ENCODE measurements at regions not wholly inside any gene's neighbourhood (a gene's known extent, or its start where the extent isn't known, plus 50 kb on each side); places are given as distances from the start of the nearest gene placed in this dataset.

- Histone ChIP-seq H3K27me3 (ENCODE audit: control insufficient read depth in 2 of 2, insufficient read depth in 2 of 2, low read length in 2 of 2) (no peaks in the 10 kb centered on the region), H3K9me3 (replicated peaks; ENCODE audit: control insufficient read depth, insufficient read depth, low read length) (peaks cover 4% of the 10 kb centered on the region), H3K36me3 (ENCODE audit: control insufficient read depth in 2 of 2, extremely low read depth in 1 of 2, insufficient read depth in 2 of 2, low read length in 2 of 2) (no peaks in the 10 kb centered on the region), H4K20me1 (replicated peaks; ENCODE audit: control insufficient read depth, extremely low read depth, insufficient read depth, low read length) (no peaks in the 10 kb centered on the region), H3K9me1 (replicated peaks; ENCODE audit: control insufficient read depth, extremely low read depth, insufficient read depth, low read length) (no peaks in the 10 kb centered on the region), H2AFZ (ENCODE audit: low read depth, low read length) (no peak overlapping the region), H3K27ac (ENCODE audit: insufficient read depth, low read depth, low read length) (no peak overlapping the region), H3K4me1 (ENCODE audit: control insufficient read depth, extremely low read depth, insufficient read depth, low read length) (no peaks in the 10 kb centered on the region), H3K4me3 (replicated peaks in 1 of 3; ENCODE audit: insufficient read depth in 1 of 3, low read depth in 1 of 3, low read length in 3 of 3) (no peak overlapping the region), H3K9ac (replicated peaks; ENCODE audit: extremely low read depth, insufficient read depth, low read length) (no peak overlapping the region), H3K79me2 (ENCODE audit: control insufficient read depth, insufficient read depth, low read length) (no peaks in the 10 kb centered on the region), H3K4me2 (ENCODE audit: insufficient read depth, low read length) (no peak overlapping the region)
- TF ChIP-seq CTCF (IDR thresholded peaks at IDR 0.05; ENCODE audit: extremely low read depth in 1 of 2, insufficient read depth in 1 of 2, low read depth in 1 of 2, low read length in 2 of 2) = no peak
- TF ChIP-seq JUN (IDR thresholded peaks at IDR 0.05; ENCODE audit: borderline replicate concordance, insufficient read depth, insufficient read length, low read depth) = no peak
- TF ChIP-seq FOS (IDR thresholded peaks at IDR 0.05; ENCODE audit: borderline replicate concordance, insufficient read depth, low read length) = no peak
- TF ChIP-seq MYC (IDR thresholded peaks at IDR 0.05; ENCODE audit: low read depth, low read length) = no peak
- no peak for TF ChIP-seq MAX (IDR thresholded peaks at IDR 0.05; ENCODE audit: insufficient read depth, insufficient read length)
- no peak for TF ChIP-seq POLR2AphosphoS5 (IDR thresholded peaks at IDR 0.05; ENCODE audit: insufficient read depth, low read depth, low read length)
- no peak for TF ChIP-seq GATA2 (IDR thresholded peaks at IDR 0.05; ENCODE audit: insufficient read depth, insufficient read length, low read depth, low read length)
- TF ChIP-seq EZH2 (IDR thresholded peaks at IDR 0.05; ENCODE audit: borderline replicate concordance, low read depth, low read length, severe bottlenecking) = no peak
- no peak for TF ChIP-seq POLR2A (IDR thresholded peaks at IDR 0.05; ENCODE audit: low read depth, low read length)
- intact Hi-C loops (cut with micrococcal nuclease) = no loop called here
- DNase-seq (ENCODE audit: low read depth, low spot score) (no peak), FAIRE-seq (no peak)
- dilution Hi-C loops (cut with MboI; ENCODE audit: extremely low pct_ligation_motif_present, low sequenced_read_pairs) = no loop called here
- no TSS peak for BruUV-seq (replicated peaks)
- CTCF ChIA-PET = no interaction called here
- POLR2A ChIA-PET = no interaction called here
Measured at GRCh38 chr4:126939401-126939800, 693.4 kb upstream of the INTU start.
